Umbilical cord (tissue), 1 donor: ENCODE measurements at regions not wholly inside any gene's neighbourhood (a gene's known extent, or its start where the extent isn't known, plus 50 kb on each side); places are given as distances from the start of the nearest gene placed in this dataset.
"Not testable (repeated sequence)": the region's sequence is repeated elsewhere in the genome, so short reads cannot be mapped to it uniquely, and the experiment has no call there.

Source experiments
- DNase-seq: peaks from one replicate; pipeline ENCODE4 v3.0.0-alpha.2; 2015; ENCODE audit warnings: low spot score

DNA sequence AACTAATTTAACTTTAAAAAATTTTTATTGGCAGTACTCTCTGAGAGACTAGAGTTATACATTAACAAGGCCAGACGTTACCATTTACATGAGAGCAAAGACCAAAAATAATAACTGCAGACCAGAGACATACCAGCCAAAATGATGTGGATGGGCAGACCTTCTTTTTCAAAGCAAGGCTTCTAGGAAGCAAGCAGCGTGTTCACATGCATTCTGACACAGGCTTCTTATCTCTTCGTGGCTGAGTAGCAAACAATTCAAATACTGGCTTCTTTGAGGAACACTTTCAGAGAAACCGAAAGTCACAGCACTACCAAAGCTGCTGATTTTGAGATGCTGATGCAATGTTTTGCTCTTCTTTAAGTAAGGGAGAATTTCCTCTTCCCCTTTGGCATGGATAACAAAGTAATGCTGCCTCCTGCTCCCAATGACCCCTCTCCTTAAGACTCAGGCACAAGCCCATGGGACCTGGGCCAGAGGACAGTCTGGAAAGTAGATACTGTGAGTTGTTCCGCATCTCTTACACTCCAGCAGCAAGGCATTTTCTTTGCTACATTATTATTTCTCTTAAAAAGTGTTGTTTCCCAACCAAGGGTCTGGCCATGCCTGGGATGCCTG, 181.9 kb downstream of the MREG start:
- DNase-seq = peak; percentile 91

GRCh38 chr2:215830304-215830703, 183.0 kb downstream of the MREG start:
- DNase-seq = peak; percentile 54

DNA sequence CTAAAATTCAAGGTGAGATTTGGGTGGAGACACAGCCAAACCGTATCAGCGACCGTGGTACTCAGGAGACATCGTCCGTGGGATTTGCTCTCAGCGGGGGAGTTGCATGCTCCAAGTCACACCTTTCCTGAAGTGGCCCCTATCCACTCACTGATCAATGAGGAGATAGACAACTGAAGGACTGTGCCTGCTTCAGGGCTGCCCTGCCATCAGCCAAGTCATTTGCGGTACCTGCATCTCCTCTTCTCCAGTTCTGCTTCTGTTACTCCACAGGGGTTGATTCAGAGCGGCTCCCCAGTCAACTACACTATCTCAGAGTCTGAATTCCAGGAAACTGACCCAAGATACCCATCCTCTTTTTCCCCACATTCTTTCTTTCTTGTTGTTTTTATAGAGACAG, 184.1 kb downstream of the MREG start:
- DNase-seq = no peak

GRCh38 chr2:215828528-215829184, 184.7 kb downstream of the MREG start:
- DNase-seq = peak; percentile 42

DNA sequence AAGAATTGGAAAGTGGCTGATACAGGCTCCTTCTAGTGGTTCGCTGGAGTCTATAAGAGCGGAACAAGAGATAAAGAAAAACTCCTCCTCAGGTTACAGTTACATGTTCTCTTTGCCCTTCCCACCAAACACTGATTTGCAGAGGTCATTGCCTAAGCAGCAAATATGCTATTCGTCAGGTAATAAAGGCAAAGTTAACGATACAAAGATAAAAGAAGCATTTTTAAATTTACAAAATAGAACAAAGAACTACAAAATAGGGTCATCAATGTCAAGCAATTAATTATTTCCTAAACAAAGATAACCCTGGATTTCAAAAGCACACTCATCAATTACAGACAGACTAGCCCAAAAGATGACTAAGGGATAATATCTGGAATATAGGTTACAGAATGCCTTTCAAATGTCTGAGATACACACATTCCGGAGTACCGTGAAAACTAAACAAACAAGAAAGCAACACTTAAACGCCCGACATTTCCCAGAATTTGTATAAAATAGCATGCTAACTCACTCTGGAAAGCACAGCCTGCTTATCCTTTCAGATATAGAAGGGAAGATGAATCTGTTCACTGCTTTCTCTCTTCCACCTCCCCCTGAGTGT, 186.4 kb downstream of the MREG start:
- DNase-seq = peak; percentile 70

DNA sequence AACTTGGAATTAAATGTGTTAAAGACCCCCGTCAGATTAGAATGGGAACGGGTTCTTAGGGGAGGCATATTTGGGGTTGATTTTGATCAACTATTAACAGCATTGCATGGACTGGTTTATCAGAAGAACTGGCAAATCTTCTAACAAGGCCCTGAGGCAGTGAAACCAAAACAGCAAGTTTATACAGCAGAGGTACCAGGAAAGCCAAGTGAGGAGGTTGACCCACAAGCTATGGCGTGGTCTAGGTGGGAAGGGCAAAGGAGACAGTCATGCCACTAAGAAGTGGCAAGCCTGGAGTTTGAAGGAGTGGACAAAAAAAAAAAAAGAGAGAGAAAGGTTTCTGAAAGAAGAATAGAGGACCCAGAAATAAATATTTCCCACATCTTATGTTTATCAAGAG, 187.0 kb downstream of the MREG start:
- DNase-seq = no peak

DNA sequence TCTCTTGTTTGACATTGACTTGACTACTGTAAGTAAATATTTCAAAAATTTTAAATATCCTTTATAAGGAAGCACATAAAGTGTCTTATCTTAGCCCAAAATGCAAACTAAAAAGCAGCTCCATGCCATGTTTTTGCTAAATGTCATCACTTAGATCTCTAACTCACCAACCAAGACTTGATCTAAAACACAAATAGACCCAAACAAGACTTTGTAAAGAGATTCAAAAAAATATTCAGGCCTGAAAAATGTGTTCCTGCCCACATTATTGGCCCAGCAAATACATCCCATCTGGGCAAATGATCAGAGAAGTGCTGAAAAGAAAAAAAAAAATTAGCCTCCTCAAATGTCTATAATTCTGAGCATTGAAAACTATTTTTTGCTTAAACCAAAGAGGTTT, 187.6 kb downstream of the MREG start:
- peak; percentile 69 for DNase-seq

GRCh38 chr2:215821298-215821697, 192.1 kb downstream of the MREG start:
- not testable (repeated sequence) for DNase-seq

- DNase-seq = not testable (repeated sequence)
These were observed 193.6 kb downstream of the MREG start for GRCh38 chr2:215819713-215820112.

DNA sequence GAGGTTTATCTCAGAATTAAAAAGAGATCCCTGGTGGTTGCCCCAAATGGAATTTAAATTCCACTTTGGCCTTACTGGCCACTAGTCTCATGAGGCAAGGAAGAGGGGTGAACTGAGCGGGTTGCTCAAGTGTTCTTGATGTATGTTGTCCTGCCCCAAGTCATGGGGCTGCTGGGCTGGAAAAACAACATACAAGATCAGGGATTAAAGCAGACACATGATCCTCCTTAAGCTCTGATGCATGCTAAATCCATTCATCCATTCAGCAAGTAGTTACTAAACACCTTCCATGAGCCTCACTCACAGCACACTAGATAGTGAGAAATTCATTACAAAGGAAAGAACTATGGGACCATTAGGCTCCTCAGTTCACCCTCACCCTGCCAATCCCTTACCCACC, 196.3 kb downstream of the MREG start:
- DNase-seq = no peak

GRCh38 chr2:215816424-215816823, 196.9 kb downstream of the MREG start:
- no peak for DNase-seq

DNA sequence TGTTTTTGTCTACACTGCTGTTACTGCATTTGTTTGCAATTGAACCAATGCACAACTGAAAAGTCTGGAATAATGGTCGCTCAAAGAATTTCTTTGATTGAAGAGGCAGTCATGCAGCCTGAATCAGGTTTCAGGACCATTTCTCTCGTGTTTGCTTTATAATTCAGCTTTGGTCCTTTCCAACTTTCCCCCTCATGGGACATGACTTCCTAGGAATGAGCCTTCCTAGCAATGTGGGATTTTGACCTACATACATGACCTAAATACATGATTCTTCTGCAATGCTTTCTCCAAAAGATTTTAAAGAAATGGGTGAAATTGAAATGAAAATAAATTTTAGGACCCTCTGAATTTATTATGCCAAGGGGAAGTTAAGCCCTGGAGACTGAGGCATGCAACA, 197.4 kb downstream of the MREG start:
- no peak for DNase-seq

DNA sequence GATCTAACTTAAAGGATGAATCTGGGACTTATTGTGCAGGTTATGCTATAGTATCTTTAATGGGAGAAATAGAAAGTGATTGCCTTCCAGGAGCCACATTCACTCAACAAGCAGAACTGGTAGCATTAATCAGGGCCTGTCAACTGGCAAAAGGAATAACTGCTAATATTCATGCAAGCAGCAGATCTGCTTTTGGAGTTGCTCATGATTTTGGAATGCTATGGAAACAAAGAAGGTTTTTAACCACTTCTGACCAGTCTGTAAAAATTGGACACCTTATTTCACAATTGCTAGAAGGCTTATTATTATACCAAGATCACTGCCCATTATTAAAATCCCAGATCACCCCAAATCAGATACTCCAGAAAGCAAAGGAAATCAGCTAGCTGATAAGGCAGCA, 200.4 kb downstream of the MREG start:
- peak; percentile 68 for DNase-seq

GRCh38 chr2:215811409-215812345, 201.7 kb downstream of the MREG start:
- no peak for DNase-seq

DNA sequence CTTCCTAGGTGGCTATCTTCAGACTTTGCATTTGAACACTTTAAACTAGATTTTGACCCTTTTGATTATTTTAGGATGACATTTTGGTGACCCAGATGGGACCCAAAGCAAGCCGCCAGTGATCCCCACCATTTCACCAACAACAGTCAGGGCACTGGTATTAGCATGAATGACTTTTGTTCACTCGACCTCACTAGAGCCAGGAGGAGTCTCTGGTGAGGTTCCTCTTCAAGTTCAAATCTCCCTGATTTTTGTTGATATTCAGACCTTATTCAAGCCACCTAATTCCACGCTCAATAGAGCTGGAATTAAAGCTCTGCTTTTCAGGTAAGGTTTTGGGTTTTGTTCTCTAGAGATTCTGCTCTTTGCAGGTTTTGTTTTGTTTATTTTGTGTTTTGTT, 202.3 kb downstream of the MREG start:
- no peak for DNase-seq

DNA sequence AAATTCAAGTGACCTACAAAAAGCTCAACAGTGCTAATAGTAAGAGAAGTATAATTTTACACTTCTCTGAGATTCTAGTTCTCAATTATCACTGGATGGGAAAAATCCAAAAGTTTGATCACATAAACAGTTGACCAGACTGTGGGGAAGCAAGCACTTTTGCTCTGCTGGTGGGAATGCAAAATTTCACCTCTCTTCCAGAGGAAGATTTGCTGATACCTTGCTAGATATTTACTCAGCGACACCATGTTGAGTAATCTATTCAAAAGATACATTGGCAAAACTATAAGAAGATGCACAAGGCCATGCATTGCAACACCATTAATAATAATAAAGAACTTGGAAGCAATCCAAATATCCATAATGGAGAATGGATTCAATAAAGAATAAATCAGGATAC, 204.4 kb downstream of the MREG start:
- DNase-seq = no peak

DNA sequence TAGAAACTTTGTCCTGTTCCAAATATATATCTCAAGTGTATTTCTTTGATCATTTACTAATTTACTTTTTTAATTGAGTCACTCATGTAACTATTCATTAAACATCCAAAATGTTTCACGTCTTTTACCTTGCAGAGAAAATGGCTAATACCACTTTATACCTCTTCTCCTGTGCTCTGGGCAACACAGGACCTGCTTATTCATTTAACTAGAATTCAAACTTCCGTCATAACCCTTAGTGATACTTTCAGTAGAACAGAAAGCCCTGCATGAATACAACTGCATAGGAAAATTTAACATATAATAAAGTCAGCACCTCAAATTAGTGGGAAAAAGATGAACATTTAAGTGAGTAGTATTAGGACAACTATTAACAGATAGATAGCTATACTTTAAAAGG, 205.2 kb downstream of the MREG start:
- DNase-seq = no peak

GRCh38 chr2:215805493-215805892, 207.9 kb downstream of the MREG start:
- no peak for DNase-seq

DNA sequence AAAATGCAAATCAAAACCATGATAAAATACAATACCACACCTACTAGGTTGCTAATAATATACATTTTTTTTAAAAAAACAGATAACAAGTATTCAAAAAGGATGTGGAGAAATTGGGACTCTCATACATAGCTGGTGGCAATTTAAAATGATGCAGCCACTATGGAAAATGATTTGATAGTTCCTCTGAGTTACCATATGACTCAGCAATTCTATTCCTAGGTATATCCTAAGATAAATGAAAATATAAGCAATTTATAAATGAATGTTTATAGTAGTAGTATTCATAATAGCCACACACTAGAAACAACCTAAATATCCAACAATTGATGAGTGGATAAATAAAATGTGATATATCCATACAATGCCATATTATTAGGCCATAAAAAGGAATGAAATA, 210.2 kb downstream of the MREG start:
- no peak for DNase-seq

GRCh38 chr2:215799194-215799593, 214.2 kb downstream of the MREG start:
- no peak for DNase-seq

DNA sequence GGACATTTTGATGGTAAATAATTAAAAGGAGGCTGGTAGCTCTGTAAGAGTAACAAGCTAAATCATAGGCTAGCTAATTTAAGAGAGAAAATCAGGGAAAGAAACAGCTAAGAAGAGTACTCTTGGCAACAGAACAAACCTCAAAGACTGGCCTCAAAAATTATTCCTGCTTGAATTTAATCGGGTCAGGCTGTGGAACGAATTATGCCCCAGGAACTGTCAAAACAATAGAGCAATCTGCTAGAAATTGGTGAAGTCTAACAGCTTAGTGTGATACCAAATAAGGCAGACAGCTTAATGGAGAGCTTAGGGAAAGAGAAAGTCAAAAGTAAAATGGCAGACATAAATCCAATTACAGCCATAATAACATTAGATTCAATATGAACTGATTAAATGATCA, 215.7 kb downstream of the MREG start:
- no peak for DNase-seq

DNA sequence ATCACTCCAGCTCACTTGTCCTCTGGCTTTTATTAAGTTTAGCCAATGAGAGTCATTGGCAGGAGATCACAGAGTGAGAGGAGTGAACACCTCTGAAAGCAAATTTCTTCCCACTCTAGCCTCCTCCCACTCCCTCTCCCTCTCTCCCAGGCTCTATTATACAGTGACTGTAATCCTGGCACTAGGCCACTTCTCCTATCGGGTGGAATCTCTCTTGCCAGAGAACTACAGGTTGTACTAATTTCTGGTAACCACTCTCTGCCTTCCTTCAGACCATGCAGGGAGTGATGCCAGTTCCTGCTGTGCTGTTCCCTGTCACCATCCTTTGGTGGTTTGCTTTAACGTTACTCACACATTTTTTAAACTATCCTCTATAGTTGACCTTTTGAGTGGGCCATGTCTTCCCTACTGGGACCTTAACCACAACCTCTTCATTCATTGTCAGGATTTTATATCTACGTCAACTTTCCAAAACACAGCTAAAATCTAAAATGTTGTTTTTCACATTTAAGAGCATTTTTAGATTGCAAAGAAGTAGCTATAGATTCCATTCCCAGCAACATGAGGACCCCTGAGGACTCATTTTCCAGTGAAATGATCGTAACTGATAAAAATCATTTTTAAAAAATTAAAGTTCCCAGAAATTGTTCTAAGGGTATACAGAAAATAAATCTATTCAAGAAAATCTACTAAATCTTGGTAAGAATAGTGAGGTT, 217.1 kb downstream of the MREG start:
- no peak for DNase-seq
